Heart left ventricle (tissue), 16 donors: ENCODE measurements at regions not wholly inside any gene's neighbourhood (a gene's known extent, or its start where the extent isn't known, plus 50 kb on each side); places are given as distances from the start of the nearest gene placed in this dataset.

Source experiments
- ATAC-seq, 4 donors: fragments of 200-7000 bp; cut with Tn5 transposase; one replicate each; pipeline ENCODE4 v1.9.1; 2020 to 2022; ENCODE audit warnings: moderate library complexity in 4 of 4, mild to moderate bottlenecking in 3 of 4, moderate number of reproducible peaks in 1 of 4
- DNase-seq, 5 donors: peaks; one replicate each; pipeline ENCODE4 v3.0.0-alpha.2; 2020
- H3K27ac ChIP-seq, 12 donors: fragments of 200-600 bp; sonication (generic) in 4 of 12; one replicate each; pipeline versions ENCODE4 v1.5.0 to v1.8.0; 2016 to 2022; ENCODE audit warnings: mild to moderate bottlenecking in 2 of 12
- H3K27me3 ChIP-seq, 9 donors: fragments of 200-600 bp; sonication (generic) in 2 of 9; one replicate each; pipeline versions ENCODE4 v1.5.1 to v1.8.0; 2016 to 2022; ENCODE audit warnings: mild to moderate bottlenecking in 3 of 9
- H3K36me3 ChIP-seq, 9 donors: fragments of 200-600 bp; sonication (generic) in 2 of 9; one replicate each; pipeline versions ENCODE4 v1.5.0 to v1.8.0; 2018 to 2022; ENCODE audit warnings: mild to moderate bottlenecking in 2 of 9
- H3K4me1 ChIP-seq, 12 donors: fragments of 200-600 bp; sonication (generic) in 4 of 12; one replicate each; pipeline versions ENCODE4 v1.5.0 to v1.8.0; 2016 to 2022; ENCODE audit warnings: mild to moderate bottlenecking in 3 of 12
- H3K4me3 ChIP-seq, 12 donors: fragments of 200-600 bp; sonication (generic) in 4 of 12; one replicate each; pipeline versions ENCODE4 v1.5.0 to v1.8.0; 2017 to 2022; ENCODE audit warnings: mild to moderate bottlenecking in 9 of 12, moderate library complexity in 4 of 12
- H3K9me3 ChIP-seq, 12 donors: fragments of 200-600 bp; sonication (generic) in 4 of 12; one replicate each; pipeline versions ENCODE4 v1.5.0 to v1.8.0; 2016 to 2022; ENCODE audit warnings: mild to moderate bottlenecking in 1 of 12
- POLR2A ChIP-seq, 2 donors: fragments of 450-650 bp; IDR thresholded peaks; one replicate each; pipeline ENCODE4 v1.6.1; 2017; ENCODE audit warnings: antibody characterized with exemption in 2 of 2, mild to moderate bottlenecking in 2 of 2, moderate library complexity in 2 of 2
- WGBS, 4 donors: extraction: QIAGEN DNeasy Blood & Tissue Kit in 2 of 4; methylation state at CpG; one replicate each; pipeline versions ENCODE4 v1.1.5 to v1.1.7; 2013 to 2018; 5-methylcytosine and 5-hydroxymethylcytosine counted together
- intact Hi-C, 10 donors: fragments of 100-400 bp; cut with DNase I; formaldehyde crosslinking; loops; one replicate each; pipeline versions ENCODE4 v1.11.1 to v1.14.2; 2022
- TF ChIP-seq, protein P1 (sequence below), 12 donors: fragments of 200-600 bp; sonication (generic) in 4 of 12; IDR thresholded peaks; one replicate each; pipeline versions ENCODE4 v1.5.0 to v1.8.0; 2018 to 2022; ENCODE audit warnings: antibody characterized with exemption in 12 of 12, mild to moderate bottlenecking in 5 of 12
- donor health status: ischemic (EF 13 %, LVEDD 7.1; RV severe dilation, severe dysfunction).
- donor health status: healthy with polysubstance abuse.
- donor health status: DM: no; HTN: yes; CAD: no.
- donor health status: DM: no; HTN: no; CAD: no.
- donor health status: ischemic (EF 25% LVEDD 6.9; RV normal size, moderate dysfunction).
- donor health status: ischemic (EF 25% LVEDD 5.7; RV mildly dilated, moderate dysfunction).
- donor health status: healthy.
- donor health status: DM: yes; HTN: yes; CAD: no.
- donor health status: ischemic (EF 35%, LVEDD 5.7; RV mildly dilated, moderate dysfunction).
- donor health status: nonischemic (EF 11% LVEDD 7.7; RV severe dilation, severe dysfunction).
- donor health status: DM: yes; HTN: yes; CAD: no.
- donor health status: PGD.
- donor health status: ischemic (EF 29% LVEDD 5.4; RV normal size, mild dysfunction).
- donor health status: nonischemic (EF 23%, LVEDD 6.1; RV moderate dilation, normal function).

DNA sequence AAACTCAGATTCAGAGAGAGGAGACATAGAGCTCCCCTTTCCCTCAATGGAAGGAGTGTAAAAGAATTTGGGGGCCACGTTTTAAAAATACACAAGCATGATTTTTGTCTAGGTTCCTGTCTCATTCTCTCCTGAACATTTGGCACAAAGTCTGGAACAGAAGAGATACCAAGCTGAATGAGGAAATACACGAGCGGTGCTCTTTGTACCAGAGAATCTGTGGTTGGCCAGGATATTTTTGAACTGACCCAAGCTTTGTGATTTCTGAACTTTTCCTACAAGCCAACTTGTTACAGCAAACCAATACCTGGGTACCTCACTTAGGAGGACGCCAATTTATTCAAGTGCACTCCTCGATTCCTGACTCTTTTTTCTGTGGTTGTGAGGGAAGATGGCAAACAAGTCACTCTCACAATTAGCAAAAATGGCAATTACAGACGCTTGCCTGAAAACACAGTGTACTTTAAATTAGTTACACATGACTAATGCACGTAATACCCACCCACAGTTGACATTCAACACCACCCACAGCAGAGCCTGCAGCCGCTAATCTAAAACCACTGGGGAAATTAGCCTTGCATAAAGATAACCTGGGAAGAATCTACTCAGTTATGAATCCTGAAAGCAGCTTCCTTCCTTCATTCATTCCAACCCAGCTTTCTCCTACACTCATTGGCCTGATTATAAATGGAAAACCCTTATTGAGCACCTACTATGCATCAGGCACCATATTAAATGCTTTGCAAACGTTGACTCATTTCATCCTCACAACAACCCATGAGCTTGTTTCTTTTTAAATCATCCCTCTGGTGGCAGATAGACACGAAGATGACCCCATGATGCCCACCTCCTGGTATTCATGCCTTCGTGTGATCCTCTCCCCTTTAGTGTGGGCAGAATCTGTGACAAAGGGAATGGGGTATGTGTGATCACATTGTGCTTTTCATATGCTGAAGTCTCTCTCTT, 293.5 kb downstream of the KBTBD8 start:
- Histone ChIP-seq H3K27ac (no peak overlapping the region), H3K36me3 (no peaks in the 10 kb centered on the region), H3K4me3 (no peak overlapping the region), H3K4me1 (no peaks in the 10 kb centered on the region), H3K9me3 (no peaks in the 10 kb centered on the region), H3K27me3 (no peaks in the 10 kb centered on the region)
- DNase-seq (no peak), ATAC-seq (no peak)
- TF ChIP-seq, protein P1, sequence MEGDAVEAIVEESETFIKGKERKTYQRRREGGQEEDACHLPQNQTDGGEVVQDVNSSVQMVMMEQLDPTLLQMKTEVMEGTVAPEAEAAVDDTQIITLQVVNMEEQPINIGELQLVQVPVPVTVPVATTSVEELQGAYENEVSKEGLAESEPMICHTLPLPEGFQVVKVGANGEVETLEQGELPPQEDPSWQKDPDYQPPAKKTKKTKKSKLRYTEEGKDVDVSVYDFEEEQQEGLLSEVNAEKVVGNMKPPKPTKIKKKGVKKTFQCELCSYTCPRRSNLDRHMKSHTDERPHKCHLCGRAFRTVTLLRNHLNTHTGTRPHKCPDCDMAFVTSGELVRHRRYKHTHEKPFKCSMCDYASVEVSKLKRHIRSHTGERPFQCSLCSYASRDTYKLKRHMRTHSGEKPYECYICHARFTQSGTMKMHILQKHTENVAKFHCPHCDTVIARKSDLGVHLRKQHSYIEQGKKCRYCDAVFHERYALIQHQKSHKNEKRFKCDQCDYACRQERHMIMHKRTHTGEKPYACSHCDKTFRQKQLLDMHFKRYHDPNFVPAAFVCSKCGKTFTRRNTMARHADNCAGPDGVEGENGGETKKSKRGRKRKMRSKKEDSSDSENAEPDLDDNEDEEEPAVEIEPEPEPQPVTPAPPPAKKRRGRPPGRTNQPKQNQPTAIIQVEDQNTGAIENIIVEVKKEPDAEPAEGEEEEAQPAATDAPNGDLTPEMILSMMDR (IDR thresholded peaks at IDR 0.05): no peak
- 67 to 75% (median 68%) methylated on average over 11 of the region's 11 CpGs for WGBS, 4 donors
- intact Hi-C loops: no loop called here

DNA sequence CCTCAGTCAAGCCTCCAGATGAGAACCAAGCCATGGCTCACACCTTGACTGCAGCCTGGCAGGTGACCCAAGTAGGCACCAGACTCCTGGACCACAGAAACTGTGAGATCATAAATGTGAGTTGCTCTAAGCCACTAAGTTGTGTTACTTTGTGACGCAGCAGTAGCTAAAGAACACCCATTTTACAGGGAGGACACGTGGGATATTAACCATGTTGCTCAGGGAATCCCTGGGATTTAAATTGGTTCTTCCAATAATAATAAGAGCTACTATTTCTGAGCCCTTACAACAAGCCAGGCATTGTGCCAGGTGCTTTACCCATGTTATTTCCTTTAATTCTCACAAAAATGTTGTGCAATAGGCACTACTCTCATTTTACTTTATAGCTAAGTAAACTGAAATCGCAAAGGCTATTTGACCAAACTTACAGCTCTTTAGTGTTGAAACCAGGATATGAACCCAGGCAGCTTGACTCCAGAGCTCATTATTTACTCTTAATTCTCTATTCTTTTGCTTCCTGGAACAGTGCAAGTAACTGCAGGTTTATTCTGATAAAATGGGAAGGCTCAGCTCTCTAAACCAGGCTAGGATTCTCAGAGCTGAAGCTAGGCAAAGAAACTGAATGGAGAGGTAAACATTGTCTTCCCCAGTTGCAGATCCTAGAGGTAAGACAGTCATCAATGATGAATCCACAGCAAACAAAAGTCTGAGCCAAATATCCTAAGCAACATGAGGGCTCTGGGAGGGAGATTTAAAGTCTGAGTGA, 294.4 kb downstream of the KBTBD8 start:
- TF ChIP-seq, protein P1 (IDR thresholded peaks at IDR 0.05): no peak
- no peak for TF ChIP-seq POLR2A (IDR thresholded peaks at IDR 0.05)
- DNase-seq (no peak), ATAC-seq (no peak)
- Histone ChIP-seq H3K4me3 (no peak overlapping the region), H3K9me3 (no peaks in the 10 kb centered on the region), H3K4me1 (no peaks in the 10 kb centered on the region), H3K27me3 (no peaks in the 10 kb centered on the region), H3K36me3 (no peaks in the 10 kb centered on the region), H3K27ac (no peak overlapping the region)
- intact Hi-C loops: no loop called here
- WGBS, 4 donors: 86 to 89% (median 87%) methylated on average over 3 of the region's 3 CpGs

DNA sequence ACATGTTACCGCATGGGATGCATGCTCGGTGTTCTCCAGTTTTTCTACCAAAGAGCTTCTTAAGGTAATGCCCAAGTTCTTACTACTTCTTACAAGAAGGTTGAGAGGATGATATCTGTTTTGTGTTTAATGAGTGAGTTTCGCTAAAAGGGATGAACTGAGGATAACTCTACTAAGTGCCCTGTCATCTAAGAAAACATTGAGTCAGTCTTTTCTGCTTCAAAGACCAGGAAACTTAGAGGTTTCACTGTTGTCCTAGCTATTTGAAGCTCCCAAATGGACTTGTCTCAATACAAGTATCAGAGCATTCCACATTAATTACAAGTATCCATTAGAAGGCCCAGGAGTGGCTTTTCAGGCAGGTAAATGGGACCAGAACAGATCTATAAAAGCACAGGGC, 296.2 kb downstream of the KBTBD8 start:
- H3K36me3 ChIP-seq: no peaks in the 10 kb centered on the region
- DNase-seq (no peak), ATAC-seq (no peak)
- no peaks in the 10 kb centered on the region for H3K9me3 ChIP-seq
- TF ChIP-seq, protein P1 (IDR thresholded peaks at IDR 0.05): no peak
- TF ChIP-seq POLR2A (IDR thresholded peaks at IDR 0.05): no peak
- H3K27me3 ChIP-seq: no peaks in the 10 kb centered on the region
- no peak overlapping the region for H3K4me3 ChIP-seq
- H3K4me1 ChIP-seq: no peaks in the 10 kb centered on the region
- intact Hi-C loops: no loop called here
- WGBS, 4 donors: 88 to 97% (median 93%) methylated on average over 3 of the region's 3 CpGs
- no peak overlapping the region for H3K27ac ChIP-seq
